ENCODE measurements at regions not wholly inside any gene's neighbourhood (a gene's known extent, or its start where the extent isn't known, plus 50 kb on each side); places are given as distances from the start of the nearest gene placed in this dataset.

GRCh38 chr20:60591172-60591799, 633.1 kb downstream of the CDH26 start:
- Histone ChIP-seq H3K9me3 (ENCODE audit: insufficient read depth, low read depth, low read length) (no peaks in the 10 kb centered on the region), H2AK5ac (ENCODE audit: low read length) (no peak overlapping the region), H3K4me1 (ENCODE audit: control insufficient read depth in 1 of 2, insufficient read depth in 2 of 2, low read length in 2 of 2) (peaks cover 0 to 2% of the 10 kb centered on the region in 2 experiments), H4K8ac (ENCODE audit: low read depth, low read length) (no peak overlapping the region), H3K14ac (ENCODE audit: low read length) (no peak overlapping the region), H3K27me3 (ENCODE audit: insufficient read depth, low read length) (no peaks in the 10 kb centered on the region), H2BK12ac (ENCODE audit: low read length) (no peak overlapping the region), H4K12ac (ENCODE audit: low read depth, low read length) (no peak overlapping the region), H3K9ac (ENCODE audit: low read length) (no peak overlapping the region), H3K4ac (ENCODE audit: low read depth, low read length) (no peak overlapping the region), H3K79me2 (ENCODE audit: control insufficient read depth, insufficient read depth, low read length, poor library complexity) (no peaks in the 10 kb centered on the region), H2BK120ac (ENCODE audit: insufficient read depth, low read length, poor library complexity) (no peak overlapping the region), H3K23ac (ENCODE audit: low read length) (no peak overlapping the region), H3K4me3 (ENCODE audit: low read depth, low read length) (no peak overlapping the region), H2AFZ (ENCODE audit: insufficient read depth, low read length, poor library complexity) (no peak overlapping the region), H2BK5ac (ENCODE audit: low read depth, low read length, poor library complexity) (no peak overlapping the region), H3K27ac (ENCODE audit: low read depth, low read length) (no peak overlapping the region), H3K36me3 (ENCODE audit: control insufficient read depth in 1 of 2, insufficient read depth in 2 of 2, low read length in 2 of 2) (no peaks in the 10 kb centered on the region), H3K79me1 (ENCODE audit: low read length) (no peaks in the 10 kb centered on the region), H3K4me2 (ENCODE audit: low read length) (no peak overlapping the region), H3K18ac (ENCODE audit: low read length) (no peak overlapping the region), H4K91ac (ENCODE audit: low read depth, low read length) (no peak overlapping the region)
- WGBS (ENCODE audit: extremely low coverage, insufficient coverage, insufficient read length) = no CpG with 5 or more reads among the region's 6 CpGs
- DNase-seq = no peak

GRCh38 chr20:60598528-60598927, 640.3 kb downstream of the CDH26 start:
- Histone ChIP-seq H3K23ac (ENCODE audit: low read length) (no peak overlapping the region), H3K9me3 (ENCODE audit: insufficient read depth, low read depth, low read length) (peaks cover 5% of the 10 kb centered on the region), H2AFZ (ENCODE audit: insufficient read depth, low read length, poor library complexity) (no peak overlapping the region), H3K4me1 (ENCODE audit: control insufficient read depth in 1 of 2, insufficient read depth in 2 of 2, low read length in 2 of 2) (no peaks in the 10 kb centered on the region), H3K27me3 (ENCODE audit: insufficient read depth, low read length) (no peaks in the 10 kb centered on the region), H3K36me3 (ENCODE audit: control insufficient read depth in 1 of 2, insufficient read depth in 2 of 2, low read length in 2 of 2) (no peaks in the 10 kb centered on the region), H4K12ac (ENCODE audit: low read depth, low read length) (no peak overlapping the region), H3K18ac (ENCODE audit: low read length) (no peak overlapping the region), H3K4ac (ENCODE audit: low read depth, low read length) (no peak overlapping the region), H3K79me2 (ENCODE audit: control insufficient read depth, insufficient read depth, low read length, poor library complexity) (no peaks in the 10 kb centered on the region), H2AK5ac (ENCODE audit: low read length) (no peak overlapping the region), H3K27ac (ENCODE audit: low read depth, low read length) (no peak overlapping the region), H2BK5ac (ENCODE audit: low read depth, low read length, poor library complexity) (no peak overlapping the region), H3K4me3 (ENCODE audit: low read depth, low read length) (no peak overlapping the region), H4K8ac (ENCODE audit: low read depth, low read length) (no peak overlapping the region), H3K4me2 (ENCODE audit: low read length) (no peak overlapping the region), H3K79me1 (ENCODE audit: low read length) (no peaks in the 10 kb centered on the region), H2BK120ac (ENCODE audit: insufficient read depth, low read length, poor library complexity) (no peak overlapping the region), H4K91ac (ENCODE audit: low read depth, low read length) (no peak overlapping the region), H2BK12ac (ENCODE audit: low read length) (no peak overlapping the region), H3K14ac (ENCODE audit: low read length) (no peak overlapping the region), H3K9ac (ENCODE audit: low read length) (no peak overlapping the region)
- no peak for DNase-seq
- no CpG with 5 or more reads among the region's 14 CpGs for WGBS (ENCODE audit: extremely low coverage, insufficient coverage, insufficient read length)

DNA sequence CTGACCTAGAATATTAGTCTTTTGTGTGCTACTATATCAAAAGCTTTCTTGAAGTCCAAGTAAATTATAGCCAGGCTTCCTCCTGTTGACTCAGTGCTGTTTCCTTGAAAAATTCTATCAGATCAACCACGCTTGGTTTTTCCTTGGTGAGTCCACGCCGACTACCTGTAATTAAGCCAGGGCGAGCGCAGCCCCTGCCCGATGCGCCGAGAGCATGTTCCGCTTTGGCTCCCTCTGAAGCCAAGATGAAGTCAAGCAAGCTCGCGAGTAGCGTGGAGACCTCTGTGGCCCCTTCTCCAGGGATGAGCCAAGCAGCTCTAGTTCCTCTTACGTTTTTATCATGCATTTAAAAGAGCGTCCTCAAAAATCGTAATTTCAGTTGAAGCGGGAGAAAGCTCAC, 641.2 kb downstream of the CDH26 start:
- H3K4me1 ChIP-seq (ENCODE audit: control insufficient read depth in 1 of 2, insufficient read depth in 2 of 2, low read length in 2 of 2) = no peaks in the 10 kb centered on the region
- H3K9ac ChIP-seq (ENCODE audit: low read length) = no peak overlapping the region
- H3K14ac ChIP-seq (ENCODE audit: low read length) = no peak overlapping the region
- H3K79me2 ChIP-seq (ENCODE audit: control insufficient read depth, insufficient read depth, low read length, poor library complexity) = no peaks in the 10 kb centered on the region
- H3K18ac ChIP-seq (ENCODE audit: low read length) = no peak overlapping the region
- no peak overlapping the region for H3K4me2 ChIP-seq (ENCODE audit: low read length)
- WGBS (ENCODE audit: extremely low coverage, insufficient coverage, insufficient read length) = no CpG with 5 or more reads among the region's 16 CpGs
- DNase-seq = no peak
- no peaks in the 10 kb centered on the region for H3K79me1 ChIP-seq (ENCODE audit: low read length)
- H3K4me3 ChIP-seq (ENCODE audit: low read depth, low read length) = no peak overlapping the region
- no peak overlapping the region for H2BK12ac ChIP-seq (ENCODE audit: low read length)
- H4K8ac ChIP-seq (ENCODE audit: low read depth, low read length) = no peak overlapping the region
- H2AFZ ChIP-seq (ENCODE audit: insufficient read depth, low read length, poor library complexity) = no peak overlapping the region
- H2BK120ac ChIP-seq (ENCODE audit: insufficient read depth, low read length, poor library complexity) = no peak overlapping the region
- no peaks in the 10 kb centered on the region for H3K36me3 ChIP-seq (ENCODE audit: control insufficient read depth in 1 of 2, insufficient read depth in 2 of 2, low read length in 2 of 2)
- no peak overlapping the region for H2BK5ac ChIP-seq (ENCODE audit: low read depth, low read length, poor library complexity)
- H3K27ac ChIP-seq (ENCODE audit: low read depth, low read length) = no peak overlapping the region
- H3K23ac ChIP-seq (ENCODE audit: low read length) = no peak overlapping the region
- H3K4ac ChIP-seq (ENCODE audit: low read depth, low read length) = no peak overlapping the region
- peaks cover 5% of the 10 kb centered on the region for H3K9me3 ChIP-seq (ENCODE audit: insufficient read depth, low read depth, low read length)
- H3K27me3 ChIP-seq (ENCODE audit: insufficient read depth, low read length) = no peaks in the 10 kb centered on the region
- H2AK5ac ChIP-seq (ENCODE audit: low read length) = no peak overlapping the region
- no peak overlapping the region for H4K91ac ChIP-seq (ENCODE audit: low read depth, low read length)
- no peak overlapping the region for H4K12ac ChIP-seq (ENCODE audit: low read depth, low read length)

DNA sequence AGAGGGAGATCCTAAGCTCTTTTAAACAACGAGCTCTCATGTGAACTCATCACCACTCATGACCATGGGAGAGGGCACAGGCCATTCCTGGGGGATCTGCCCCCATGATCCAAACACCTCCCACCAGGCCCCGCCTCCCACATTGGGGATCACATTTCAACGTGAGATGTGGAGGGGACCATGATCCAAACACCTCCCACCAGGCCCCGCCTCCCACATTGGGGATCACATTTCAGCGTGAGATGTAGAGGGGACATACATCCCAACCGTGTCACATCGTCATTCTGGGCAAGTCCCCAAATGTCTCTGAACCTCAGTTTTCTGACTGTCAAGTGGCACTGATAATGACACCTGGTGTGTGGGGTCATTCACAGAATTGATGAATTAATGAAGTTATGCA, 641.8 kb downstream of the CDH26 start:
- H3K4ac ChIP-seq (ENCODE audit: low read depth, low read length) = no peak overlapping the region
- H4K8ac ChIP-seq (ENCODE audit: low read depth, low read length) = no peak overlapping the region
- H3K27me3 ChIP-seq (ENCODE audit: insufficient read depth, low read length) = no peaks in the 10 kb centered on the region
- no peak overlapping the region for H3K4me3 ChIP-seq (ENCODE audit: low read depth, low read length)
- no peak overlapping the region for H2BK12ac ChIP-seq (ENCODE audit: low read length)
- peaks cover 5% of the 10 kb centered on the region for H3K9me3 ChIP-seq (ENCODE audit: insufficient read depth, low read depth, low read length)
- H3K23ac ChIP-seq (ENCODE audit: low read length) = no peak overlapping the region
- no peak overlapping the region for H3K27ac ChIP-seq (ENCODE audit: low read depth, low read length)
- H2AFZ ChIP-seq (ENCODE audit: insufficient read depth, low read length, poor library complexity) = no peak overlapping the region
- no peak overlapping the region for H3K9ac ChIP-seq (ENCODE audit: low read length)
- no peaks in the 10 kb centered on the region for H3K79me1 ChIP-seq (ENCODE audit: low read length)
- no peaks in the 10 kb centered on the region for H3K36me3 ChIP-seq (ENCODE audit: control insufficient read depth in 1 of 2, insufficient read depth in 2 of 2, low read length in 2 of 2)
- no peaks in the 10 kb centered on the region for H3K4me1 ChIP-seq (ENCODE audit: control insufficient read depth in 1 of 2, insufficient read depth in 2 of 2, low read length in 2 of 2)
- H3K14ac ChIP-seq (ENCODE audit: low read length) = no peak overlapping the region
- H3K18ac ChIP-seq (ENCODE audit: low read length) = no peak overlapping the region
- DNase-seq = no peak
- no peak overlapping the region for H2AK5ac ChIP-seq (ENCODE audit: low read length)
- no peak overlapping the region for H2BK120ac ChIP-seq (ENCODE audit: insufficient read depth, low read length, poor library complexity)
- H3K79me2 ChIP-seq (ENCODE audit: control insufficient read depth, insufficient read depth, low read length, poor library complexity) = no peaks in the 10 kb centered on the region
- H4K91ac ChIP-seq (ENCODE audit: low read depth, low read length) = no peak overlapping the region
- WGBS (ENCODE audit: extremely low coverage, insufficient coverage, insufficient read length) = no CpG with 5 or more reads among the region's 7 CpGs
- no peak overlapping the region for H4K12ac ChIP-seq (ENCODE audit: low read depth, low read length)
- H3K4me2 ChIP-seq (ENCODE audit: low read length) = no peak overlapping the region
- H2BK5ac ChIP-seq (ENCODE audit: low read depth, low read length, poor library complexity) = no peak overlapping the region
